Stimulated activated CD4-positive, alpha-beta T cell treated with anti-CD3 and anti-CD28 coated beads, Interleukin-15, amount 100 ng/mL, for 1 hour (primary cell): ENCODE measurements at regions not wholly inside any gene's neighbourhood (a gene's known extent, or its start where the extent isn't known, plus 50 kb on each side); places are given as distances from the start of the nearest gene placed in this dataset.

ENCODE experiments used
- DNase-seq, 2 donors: peaks; one replicate each; pipeline ENCODE4 v3.0.0-alpha.2; 2020; ENCODE audit warnings: low read depth in 1 of 2, low spot score in 1 of 2

GRCh38 chr2:120453635-120453998 lies 107.7 kb downstream of the INHBB start:
- DNase-seq: no peak

DNA sequence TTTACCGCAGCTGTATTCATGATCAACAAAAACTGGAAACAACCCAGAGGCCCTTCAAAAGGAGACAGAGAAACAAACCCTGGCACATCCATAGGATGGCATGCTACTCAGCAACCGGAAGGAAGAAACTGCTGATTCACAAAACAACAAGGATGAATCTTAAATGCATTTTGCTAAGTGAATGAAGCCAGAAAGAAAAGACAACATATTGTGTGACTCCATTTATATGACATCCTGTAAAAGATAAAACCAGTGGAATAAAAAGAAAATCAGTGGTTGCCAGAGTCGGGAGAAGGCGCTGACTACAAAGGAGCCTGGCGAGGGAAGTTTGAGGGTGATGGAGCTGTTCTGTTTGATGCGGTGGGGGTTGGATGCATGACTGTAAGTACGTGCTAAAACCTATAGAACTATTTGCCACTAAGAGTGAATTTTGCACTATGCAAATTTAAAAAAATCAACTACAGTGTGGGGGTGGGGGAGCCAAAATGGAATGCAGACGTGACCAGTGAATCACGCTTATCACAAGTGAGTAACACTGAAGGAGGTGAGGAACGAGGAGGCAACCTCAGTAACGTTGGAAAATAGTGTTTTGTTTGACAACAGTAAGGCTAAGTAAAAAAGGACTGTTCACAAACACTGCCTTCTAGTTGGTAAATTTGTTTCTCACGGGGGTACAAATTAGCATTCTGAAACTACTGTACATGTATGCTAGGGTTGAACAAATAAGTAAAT lies 108.9 kb downstream of the INHBB start:
- no peak for DNase-seq

DNA sequence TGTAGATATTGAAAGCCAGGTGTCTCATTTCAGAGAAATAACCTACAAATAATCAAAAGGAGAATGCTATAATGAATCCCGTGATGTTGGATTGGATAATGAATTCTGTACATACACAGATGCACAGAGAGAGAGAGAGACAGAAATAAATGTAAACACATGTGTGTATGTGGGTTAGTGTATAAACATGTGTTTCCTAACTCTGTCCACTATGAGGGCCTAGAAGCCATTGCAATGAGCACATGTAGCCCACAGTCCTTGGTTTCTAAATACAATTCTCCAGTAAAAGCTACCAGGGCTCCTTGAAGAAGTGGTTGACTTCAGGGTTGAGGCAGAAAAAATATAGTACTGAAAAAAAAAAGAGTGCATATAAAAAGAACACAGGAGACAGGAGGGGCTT lies 109.5 kb downstream of the INHBB start:
- DNase-seq: no peak

DNA sequence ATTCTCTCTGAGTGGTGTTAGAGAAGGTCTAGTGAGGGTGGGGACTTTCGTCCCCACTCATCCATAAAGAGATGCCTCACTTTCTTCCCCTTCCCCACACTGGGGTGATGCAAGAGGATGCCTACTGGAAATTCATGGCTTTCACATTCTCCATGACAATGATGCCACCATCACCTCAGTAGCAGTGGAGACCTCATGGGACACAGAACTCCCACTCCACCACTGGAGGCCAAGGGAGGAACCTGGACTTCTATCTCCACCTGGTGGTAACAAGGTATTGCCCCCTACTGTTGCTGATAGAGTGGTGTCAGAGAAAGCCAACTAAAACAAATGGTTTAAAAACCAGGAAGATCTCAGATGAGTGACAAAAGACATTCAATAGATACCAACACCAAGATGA lies 110.9 kb downstream of the INHBB start:
- no peak for DNase-seq

- DNase-seq: no peak
Observed at GRCh38 chr2:120460511-120460910, 114.6 kb downstream of the INHBB start.

- no peak for DNase-seq
Observed at GRCh38 chr2:120461092-120461491, 115.2 kb downstream of the INHBB start.

DNA sequence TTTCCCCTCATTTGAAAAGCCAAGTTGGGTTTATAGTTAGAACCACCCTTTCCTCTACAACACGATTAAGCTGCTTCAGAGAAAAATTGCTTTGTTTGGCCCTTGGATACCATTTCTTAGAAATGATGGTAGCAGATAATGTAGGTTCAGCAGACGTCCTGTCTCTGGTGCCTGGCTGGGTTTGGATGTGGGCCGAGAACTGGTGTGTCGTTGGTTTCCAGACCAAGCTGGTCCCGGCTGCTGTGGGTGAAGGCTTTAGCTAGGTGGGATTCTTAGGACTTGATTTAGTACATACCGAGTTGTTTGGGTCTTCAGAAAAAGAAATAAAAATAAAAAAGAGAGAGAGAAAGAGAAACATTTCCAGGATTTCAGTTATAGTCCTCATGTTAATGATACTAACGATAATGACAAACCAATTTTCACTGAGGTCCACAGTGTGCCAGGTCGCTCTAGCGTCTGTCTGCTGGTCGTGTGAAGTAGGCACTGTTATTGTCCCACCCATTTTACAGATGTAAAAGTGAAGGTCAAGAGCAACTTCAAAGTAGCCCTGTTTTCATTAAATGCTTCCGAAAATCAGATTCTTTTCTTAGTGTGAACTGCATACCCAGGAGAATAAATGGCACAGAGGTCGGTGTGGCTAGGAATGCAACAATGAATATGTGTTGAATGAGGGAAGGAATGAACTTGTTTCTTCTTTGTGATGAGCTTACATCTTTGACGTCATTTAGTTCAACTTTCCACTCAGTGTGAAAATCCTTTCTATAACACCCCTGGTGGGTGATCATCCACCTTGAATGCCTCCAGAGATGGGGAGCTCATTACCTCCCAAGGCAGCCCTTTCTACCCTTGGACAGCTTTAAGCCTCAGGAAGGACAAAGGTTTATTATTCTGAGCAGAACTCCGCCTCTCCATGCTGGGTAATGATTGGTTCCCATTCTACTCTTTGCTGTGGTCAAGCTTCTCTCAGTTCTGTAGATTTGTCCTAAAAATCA lies 115.9 kb downstream of the INHBB start:
- no peak for DNase-seq

DNA sequence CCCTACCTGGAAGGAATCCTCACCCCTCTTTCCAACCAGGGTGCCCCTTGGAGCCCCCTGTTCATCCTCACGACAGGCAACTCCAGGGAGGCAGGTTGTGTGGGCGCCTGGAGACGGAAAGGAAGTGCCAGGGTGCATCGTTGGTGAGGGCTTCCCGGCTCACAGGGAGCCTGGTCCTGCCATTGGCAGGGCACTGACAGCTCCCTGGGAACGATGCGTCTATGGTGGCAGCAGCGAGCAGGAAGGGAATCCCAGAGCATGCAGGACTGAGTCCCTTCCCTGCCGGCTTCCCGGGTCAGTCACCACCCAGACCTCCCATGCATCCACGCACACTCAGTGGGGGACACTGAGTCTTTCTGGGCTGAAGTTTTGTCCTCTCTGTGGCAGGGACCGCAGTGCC lies 117.6 kb downstream of the INHBB start:
- DNase-seq: no peak

GRCh38 chr2:120463996-120464395 lies 118.1 kb downstream of the INHBB start:
- no peak for DNase-seq

DNA sequence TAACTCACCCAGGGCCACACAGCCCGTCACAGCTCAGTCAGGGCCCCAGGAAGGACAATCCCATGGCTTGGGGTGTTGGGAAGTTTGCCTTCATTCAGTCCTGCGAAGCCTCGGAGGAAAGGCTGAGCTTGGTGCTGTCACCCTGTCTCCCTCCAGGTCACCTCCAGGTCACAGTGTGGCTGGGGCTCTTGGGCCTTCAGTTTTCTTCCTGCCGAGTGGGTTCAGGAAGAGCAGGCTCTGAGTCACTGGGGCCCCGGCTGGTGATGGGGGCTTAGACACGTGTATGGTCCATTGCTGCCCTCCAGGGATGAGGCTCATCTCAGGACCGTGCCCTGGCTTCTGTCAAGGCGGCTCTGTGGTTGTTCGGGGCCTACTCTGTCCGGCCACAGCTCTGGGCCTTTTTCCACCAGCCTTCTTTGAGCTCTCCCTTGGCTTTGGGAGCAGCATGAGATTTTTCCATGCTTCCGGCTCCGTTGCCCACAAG lies 118.6 kb downstream of the INHBB start:
- no peak for DNase-seq

GRCh38 chr2:120465012-120465700 lies 119.2 kb downstream of the INHBB start:
- DNase-seq: no peak

DNA sequence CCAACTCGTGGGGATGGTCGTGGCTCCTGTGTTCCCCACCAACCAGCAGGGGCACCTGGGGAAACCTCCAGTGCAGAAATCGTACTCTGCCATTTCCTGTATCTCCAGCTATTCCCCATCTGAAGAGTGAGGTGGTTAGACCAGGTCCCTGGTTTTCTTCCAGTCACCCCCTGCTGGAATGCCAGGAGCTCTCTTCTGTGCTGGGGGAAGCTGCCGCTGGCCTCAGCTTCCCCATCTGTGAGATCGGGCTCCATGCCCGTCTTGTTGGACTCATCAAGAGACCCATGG lies 119.7 kb downstream of the INHBB start:
- DNase-seq: no peak

DNA sequence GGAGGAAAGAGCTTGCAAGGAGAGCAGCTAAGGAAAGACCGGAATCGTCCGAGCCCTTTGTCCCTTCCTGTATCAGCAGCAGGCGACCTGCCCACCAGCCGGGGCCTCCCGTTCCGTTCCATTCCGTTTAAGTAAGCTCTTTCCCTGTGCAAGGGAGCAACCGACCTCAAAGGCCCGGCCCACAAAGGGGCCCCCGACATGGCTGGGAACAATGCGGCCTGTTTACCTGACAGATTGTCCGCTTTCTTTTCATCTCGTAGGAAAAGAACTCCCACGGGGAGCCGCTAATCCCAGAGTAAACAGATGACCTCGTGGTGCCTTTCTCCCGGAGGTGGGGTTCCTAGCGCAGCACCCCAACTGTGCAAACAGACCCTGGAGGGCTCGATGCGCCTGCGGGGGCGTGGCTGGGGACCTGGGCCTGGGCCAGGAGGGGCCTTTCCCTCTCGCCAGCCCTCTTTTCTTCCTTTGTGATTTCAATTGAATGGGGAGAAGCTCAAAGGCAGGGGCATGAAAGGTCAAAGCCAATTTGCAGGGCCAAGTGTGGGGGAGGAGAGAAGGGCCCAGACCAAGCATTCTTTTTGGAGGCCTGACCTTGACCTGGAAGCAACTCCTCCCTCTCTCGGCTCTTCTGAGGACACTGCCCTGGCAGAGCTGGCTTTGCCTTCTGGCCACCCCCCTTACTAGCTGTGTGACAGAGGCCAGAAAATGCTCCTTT lies 120.2 kb downstream of the INHBB start:
- no peak for DNase-seq

GRCh38 chr2:120466704-120467054 lies 120.7 kb downstream of the INHBB start:
- DNase-seq: no peak

DNA sequence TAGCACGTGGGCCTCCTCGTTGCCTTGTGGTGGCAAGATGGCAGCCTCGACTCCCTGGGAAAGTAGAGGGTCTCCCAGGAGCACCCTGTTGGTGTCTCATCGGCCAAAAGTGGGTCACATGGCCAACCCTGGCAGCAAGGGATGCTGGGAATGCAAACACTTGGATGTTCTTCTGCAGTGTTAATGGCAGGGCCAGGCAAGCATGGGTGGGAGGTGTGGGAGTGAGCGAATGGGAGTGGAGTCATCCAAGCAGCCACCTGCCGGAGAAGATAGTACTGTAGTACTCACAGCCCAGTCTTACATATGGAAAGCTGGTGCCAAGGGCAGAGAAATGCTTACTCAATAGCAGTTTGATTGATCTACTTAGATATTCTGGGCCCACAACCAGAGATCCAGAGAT lies 122.2 kb downstream of the INHBB start:
- DNase-seq: no peak

DNA sequence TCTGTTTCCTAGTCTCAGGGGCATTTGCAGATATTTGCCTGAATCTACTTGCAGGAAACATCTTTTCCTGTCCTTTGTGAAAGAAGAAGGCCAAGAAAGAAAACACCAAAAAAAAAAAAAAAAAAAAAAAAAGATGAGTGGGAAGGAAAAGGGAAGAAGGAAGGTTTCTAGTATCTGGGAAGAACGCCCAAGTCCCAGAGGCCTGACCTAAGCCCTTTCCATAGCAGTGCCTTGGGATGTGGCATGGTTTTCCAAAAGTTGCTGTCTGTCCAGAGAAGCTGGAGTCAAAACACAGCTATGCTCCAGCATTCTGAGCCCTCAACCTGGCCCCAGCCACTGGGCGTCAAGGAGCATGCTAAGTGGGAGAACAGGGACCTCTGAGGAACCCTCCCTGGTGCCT lies 123.5 kb downstream of the INHBB start:
- no peak for DNase-seq

DNA sequence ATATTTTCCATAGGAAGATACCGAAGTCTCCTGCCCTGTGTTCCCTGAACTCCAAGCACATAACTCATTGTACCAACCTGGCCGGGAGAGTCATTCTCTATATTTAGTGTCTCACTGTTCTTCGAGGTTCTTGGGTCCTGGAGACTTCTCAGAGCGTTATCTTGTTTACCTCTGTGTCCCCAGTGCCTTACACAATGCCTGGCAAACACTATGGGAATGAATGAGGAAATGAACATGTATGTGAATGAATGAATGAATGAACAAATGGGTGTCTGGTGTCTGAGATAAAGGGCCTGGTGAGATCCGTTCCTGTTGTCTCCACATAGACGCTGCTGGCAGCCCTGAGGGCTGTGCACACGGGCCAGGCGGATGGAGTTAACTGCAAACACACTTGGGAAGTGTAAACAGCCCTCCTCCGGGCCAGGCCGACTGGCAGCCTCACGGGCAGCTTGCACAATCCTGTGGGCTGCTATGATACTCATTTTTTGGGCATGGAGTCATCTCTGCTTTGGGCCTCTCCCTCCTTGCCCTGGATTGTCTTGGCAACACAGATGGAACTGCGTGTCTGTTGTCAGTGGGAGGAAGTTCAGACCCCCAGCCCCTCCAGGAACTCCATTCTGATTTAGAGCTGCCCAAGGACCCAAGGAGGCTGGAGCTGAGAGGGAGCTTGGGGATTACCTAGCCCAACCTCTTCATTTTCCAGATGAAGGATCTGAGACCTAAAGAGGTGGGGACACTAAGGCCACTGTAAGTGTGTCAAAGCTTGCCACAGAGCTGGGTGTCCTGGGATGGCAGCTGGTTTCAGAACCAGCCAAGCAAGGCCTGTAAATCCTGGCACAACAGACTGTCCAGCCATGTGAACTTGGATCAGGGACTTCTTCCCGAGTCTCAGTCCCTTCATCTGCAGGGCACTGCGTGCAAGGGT lies 124.4 kb downstream of the INHBB start:
- no peak for DNase-seq

GRCh38 chr2:120471166-120471565 lies 125.2 kb downstream of the INHBB start:
- no peak for DNase-seq

DNA sequence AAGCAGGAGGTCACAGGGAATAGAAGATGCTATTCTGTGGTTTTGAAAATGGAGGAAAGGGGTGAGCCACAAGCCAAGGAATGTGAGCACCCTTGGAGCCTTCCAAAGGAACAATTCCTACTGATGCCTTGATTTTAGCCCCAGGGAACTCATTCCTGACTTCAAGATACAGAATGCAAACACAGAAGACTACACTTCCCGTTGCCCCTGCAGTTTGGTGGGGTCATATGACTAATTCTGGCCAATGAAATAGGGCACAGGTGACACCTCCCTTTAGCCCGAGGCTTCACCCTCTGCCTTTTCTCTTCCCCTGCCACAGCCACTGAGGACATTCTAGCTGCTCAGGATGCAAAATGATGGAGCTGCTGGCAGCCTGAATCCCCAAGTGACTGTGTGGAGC lies 126.1 kb downstream of the INHBB start:
- no peak for DNase-seq

DNA sequence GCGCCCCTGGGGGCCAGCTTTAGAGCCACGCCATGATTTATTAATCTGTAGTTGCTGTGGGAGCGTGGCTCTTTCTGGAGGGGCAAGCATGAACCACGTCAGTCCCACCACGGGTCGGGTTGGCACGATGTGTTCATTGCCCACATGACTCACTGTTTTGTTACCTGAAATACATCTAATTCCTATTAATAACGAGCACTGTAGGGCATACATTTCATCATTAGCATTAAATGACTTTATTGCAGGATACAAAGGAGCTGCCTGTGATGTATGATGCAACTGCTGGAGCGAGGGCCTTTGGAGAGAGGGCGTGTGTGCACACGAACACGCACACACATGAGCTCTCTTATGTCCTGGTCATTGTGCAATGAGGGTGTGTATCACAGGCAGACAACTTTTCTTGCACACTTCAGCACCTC lies 127.0 kb downstream of the INHBB start:
- DNase-seq: no peak
